ENCODE measurements at regions not wholly inside any gene's neighbourhood (a gene's known extent, or its start where the extent isn't known, plus 50 kb on each side); places are given as distances from the start of the nearest gene placed in this dataset.
"Not testable (repeated sequence)": the region's sequence is repeated elsewhere in the genome, so short reads cannot be mapped to it uniquely, and the experiment has no call there.

GRCh38 chr20:48490341-48490740, 337.5 kb downstream of the PREX1 start:
- DNase-seq, result not testable (repeated sequence)

- DNase-seq, result no peak
Measured at GRCh38 chr20:48489656-48490055, 338.1 kb downstream of the PREX1 start.

GRCh38 chr20:48489046-48489463, 338.7 kb downstream of the PREX1 start:
- no peak for DNase-seq

GRCh38 chr20:48488334-48489034, 339.3 kb downstream of the PREX1 start:
- DNase-seq, result peak in 1 of 2 donors; percentile 20

GRCh38 chr20:48486065-48486464, 341.7 kb downstream of the PREX1 start:
- no peak for DNase-seq

GRCh38 chr20:48485153-48485552, 342.6 kb downstream of the PREX1 start:
- DNase-seq, result not testable (repeated sequence)

GRCh38 chr20:48483334-48484066, 344.3 kb downstream of the PREX1 start:
- DNase-seq, result no peak

- no peak for DNase-seq
Measured at GRCh38 chr20:48482790-48483189, 345.0 kb downstream of the PREX1 start.

- no peak for DNase-seq
Measured at GRCh38 chr20:48480216-48480772, 347.5 kb downstream of the PREX1 start.

- no peak for DNase-seq
Measured at GRCh38 chr20:48478806-48479585, 348.8 kb downstream of the PREX1 start.

- DNase-seq, result no peak
Measured at GRCh38 chr20:48478370-48478769, 349.4 kb downstream of the PREX1 start.

GRCh38 chr20:48476854-48477253, 350.9 kb downstream of the PREX1 start:
- DNase-seq, result no peak

GRCh38 chr20:48474022-48474421, 353.8 kb downstream of the PREX1 start:
- DNase-seq, result no peak

GRCh38 chr20:48471759-48472408, 355.9 kb downstream of the PREX1 start:
- no peak for DNase-seq

- no peak for DNase-seq
Measured at GRCh38 chr20:48471176-48471575, 356.6 kb downstream of the PREX1 start.

GRCh38 chr20:48470141-48470540, 357.7 kb downstream of the PREX1 start:
- no peak for DNase-seq

GRCh38 chr20:48469026-48469425, 358.8 kb downstream of the PREX1 start:
- DNase-seq, result no peak

GRCh38 chr20:48468571-48468970, 359.2 kb downstream of the PREX1 start:
- no peak for DNase-seq

- peak; percentile 46 to 54 for DNase-seq
Measured at GRCh38 chr20:48467622-48468021, 360.2 kb downstream of the PREX1 start.

- DNase-seq, result no peak
Measured at GRCh38 chr20:48465271-48465670, 362.5 kb downstream of the PREX1 start.

- DNase-seq, result peak; percentile 49 to 87
Measured at GRCh38 chr20:48463916-48464315, 363.9 kb downstream of the PREX1 start.

GRCh38 chr20:48463096-48463720, 364.6 kb downstream of the PREX1 start:
- DNase-seq, result no peak

All from inflammatory macrophage treated with lipopolysaccharide for 1 hour (primary cell).